Kidney (tissue), 13 donors: ENCODE measurements at regions not wholly inside any gene's neighbourhood (a gene's known extent, or its start where the extent isn't known, plus 50 kb on each side); places are given as distances from the start of the nearest gene placed in this dataset.
"Not testable (repeated sequence)": the region's sequence is repeated elsewhere in the genome, so short reads cannot be mapped to it uniquely, and the experiment has no call there.

Experiments used
- DNase-seq, 5 donors: peaks; one replicate each; pipeline ENCODE4 v3.0.0-alpha.2; 2013 to 2020
- FAIRE-seq: peaks from 2 replicates; lab custom pipeline; 2012; peaks lifted over from hg19 to GRCh38; lab: Jason Lieb, UNC
- H3K27ac ChIP-seq, 2 donors: one replicate each; pipeline ENCODE4 v1.7.0; 2013; ENCODE audit warnings: low read depth in 2 of 2, low read length in 2 of 2, inconsistent platforms in 1 of 2
- H3K27me3 ChIP-seq: one replicate; pipeline ENCODE4 v1.7.1; 2013; ENCODE audit warnings: low read length, inconsistent platforms; ENCODE audit not compliant: control insufficient read depth, insufficient read depth
- H3K36me3 ChIP-seq, 3 donors: one replicate each; pipeline versions ENCODE4 v1.7.0 to v1.7.1; 2013; ENCODE audit warnings: low read length in 3 of 3, control low read depth in 1 of 3, inconsistent platforms in 1 of 3; ENCODE audit not compliant: insufficient read depth in 3 of 3, control insufficient read depth in 2 of 3
- H3K4me1 ChIP-seq, 3 donors: one replicate each; pipeline versions ENCODE4 v1.7.0 to v1.7.1; 2013; ENCODE audit warnings: low read length in 3 of 3, inconsistent platforms in 1 of 3, low read depth in 1 of 3; ENCODE audit not compliant: control insufficient read depth in 2 of 3, insufficient read depth in 2 of 3
- H3K4me3 ChIP-seq, 3 donors: one replicate each; pipeline versions ENCODE4 v1.7.0 to v1.8.1; 2013; ENCODE audit warnings: low read length in 3 of 3, control low read depth in 1 of 3, inconsistent platforms in 1 of 3
- H3K9ac ChIP-seq, 3 donors: one replicate each; pipeline versions ENCODE4 v1.7.0 to v1.7.1; 2013; ENCODE audit warnings: low read length in 3 of 3, control low read depth in 1 of 3, inconsistent platforms in 1 of 3
- H3K9me3 ChIP-seq, 3 donors: one replicate each; pipeline versions ENCODE4 v1.7.0 to v1.7.1; 2013; ENCODE audit warnings: low read length in 3 of 3, control low read depth in 1 of 3, inconsistent platforms in 1 of 3; ENCODE audit not compliant: control insufficient read depth in 2 of 3, insufficient read depth in 1 of 3
- intact Hi-C: fragments of 100-400 bp; cut with DNase I; formaldehyde crosslinking; loops from one replicate; pipeline ENCODE4 v1.11.1; 2022
- TF ChIP-seq, protein P1 (sequence below): IDR thresholded peaks from 3 replicates; pipeline ENCODE4 v1.5.1; 2012; ENCODE audit warnings: mild to moderate bottlenecking, moderate library complexity, borderline replicate concordance; ENCODE audit not compliant: insufficient read depth; ENCODE audit errors: extremely low read depth
- donor health status: control.
- donor health status: control.
- donor health status: control.
- donor health status: control.
- donor health status: control.
- donor health status: DM: yes; HTN: yes; CAD: no.
- donor health status: Normal renal cell carcinoma (clear cell type).

DNA sequence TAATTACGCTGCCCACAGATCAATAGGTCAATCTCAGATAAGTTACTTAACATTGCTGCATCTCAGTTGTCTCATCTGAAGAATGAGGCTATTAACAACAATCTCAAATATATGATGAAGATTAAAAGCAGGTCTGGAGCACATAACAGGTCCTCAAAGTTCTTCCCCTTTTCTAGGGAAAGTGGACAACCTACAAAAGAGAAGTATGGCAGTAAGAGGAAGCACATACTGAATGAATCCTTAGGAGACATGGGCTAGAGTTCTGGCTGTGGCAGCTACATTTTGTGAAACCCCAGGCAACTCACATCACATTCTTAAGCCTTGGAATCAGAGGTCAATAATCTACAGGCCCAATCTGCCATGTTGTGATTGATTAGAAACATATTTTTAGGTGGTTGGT is 180.6 kb downstream of the PCTP start:
- TF ChIP-seq, protein P1, sequence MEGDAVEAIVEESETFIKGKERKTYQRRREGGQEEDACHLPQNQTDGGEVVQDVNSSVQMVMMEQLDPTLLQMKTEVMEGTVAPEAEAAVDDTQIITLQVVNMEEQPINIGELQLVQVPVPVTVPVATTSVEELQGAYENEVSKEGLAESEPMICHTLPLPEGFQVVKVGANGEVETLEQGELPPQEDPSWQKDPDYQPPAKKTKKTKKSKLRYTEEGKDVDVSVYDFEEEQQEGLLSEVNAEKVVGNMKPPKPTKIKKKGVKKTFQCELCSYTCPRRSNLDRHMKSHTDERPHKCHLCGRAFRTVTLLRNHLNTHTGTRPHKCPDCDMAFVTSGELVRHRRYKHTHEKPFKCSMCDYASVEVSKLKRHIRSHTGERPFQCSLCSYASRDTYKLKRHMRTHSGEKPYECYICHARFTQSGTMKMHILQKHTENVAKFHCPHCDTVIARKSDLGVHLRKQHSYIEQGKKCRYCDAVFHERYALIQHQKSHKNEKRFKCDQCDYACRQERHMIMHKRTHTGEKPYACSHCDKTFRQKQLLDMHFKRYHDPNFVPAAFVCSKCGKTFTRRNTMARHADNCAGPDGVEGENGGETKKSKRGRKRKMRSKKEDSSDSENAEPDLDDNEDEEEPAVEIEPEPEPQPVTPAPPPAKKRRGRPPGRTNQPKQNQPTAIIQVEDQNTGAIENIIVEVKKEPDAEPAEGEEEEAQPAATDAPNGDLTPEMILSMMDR = no peak
- DNase-seq (no peak), FAIRE-seq (no peak)
- intact Hi-C loops = no loop called here
- Histone ChIP-seq H3K36me3 (no peaks in the 10 kb centered on the region), H3K27ac (no peak overlapping the region), H3K9me3 (no peaks in the 10 kb centered on the region), H3K4me3 (no peak overlapping the region), H3K9ac (no peak overlapping the region), H3K4me1 (no peaks in the 10 kb centered on the region), H3K27me3 (no peaks in the 10 kb centered on the region)

DNA sequence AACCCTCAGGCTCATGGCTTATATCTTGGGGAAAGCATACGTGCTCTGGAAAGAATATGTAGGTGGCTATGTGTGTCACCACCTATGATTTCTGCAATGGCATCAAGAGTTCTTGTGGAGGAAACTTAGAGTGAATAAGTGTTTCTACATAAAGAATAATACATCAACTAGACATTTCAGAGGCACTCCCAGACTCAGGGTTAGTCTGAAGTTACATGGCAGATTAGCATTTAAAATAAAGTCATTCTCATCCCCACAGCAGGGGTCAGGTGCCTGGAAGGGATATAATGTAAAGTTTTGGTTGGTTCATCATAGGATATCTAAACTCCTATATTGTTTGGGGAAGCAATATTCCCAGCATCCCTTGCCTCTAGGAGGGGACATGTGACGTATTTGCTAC is 182.1 kb downstream of the PCTP start:
- H3K9me3 ChIP-seq = no peaks in the 10 kb centered on the region
- TF ChIP-seq, protein P1 = no peak
- no peak for DNase-seq
- H3K4me3 ChIP-seq = no peak overlapping the region
- intact Hi-C loops = no loop called here
- H3K27ac ChIP-seq = no peak overlapping the region
- H3K36me3 ChIP-seq = no peaks in the 10 kb centered on the region
- FAIRE-seq = no peak
- no peaks in the 10 kb centered on the region for H3K27me3 ChIP-seq
- H3K4me1 ChIP-seq = no peaks in the 10 kb centered on the region
- H3K9ac ChIP-seq = no peak overlapping the region

DNA sequence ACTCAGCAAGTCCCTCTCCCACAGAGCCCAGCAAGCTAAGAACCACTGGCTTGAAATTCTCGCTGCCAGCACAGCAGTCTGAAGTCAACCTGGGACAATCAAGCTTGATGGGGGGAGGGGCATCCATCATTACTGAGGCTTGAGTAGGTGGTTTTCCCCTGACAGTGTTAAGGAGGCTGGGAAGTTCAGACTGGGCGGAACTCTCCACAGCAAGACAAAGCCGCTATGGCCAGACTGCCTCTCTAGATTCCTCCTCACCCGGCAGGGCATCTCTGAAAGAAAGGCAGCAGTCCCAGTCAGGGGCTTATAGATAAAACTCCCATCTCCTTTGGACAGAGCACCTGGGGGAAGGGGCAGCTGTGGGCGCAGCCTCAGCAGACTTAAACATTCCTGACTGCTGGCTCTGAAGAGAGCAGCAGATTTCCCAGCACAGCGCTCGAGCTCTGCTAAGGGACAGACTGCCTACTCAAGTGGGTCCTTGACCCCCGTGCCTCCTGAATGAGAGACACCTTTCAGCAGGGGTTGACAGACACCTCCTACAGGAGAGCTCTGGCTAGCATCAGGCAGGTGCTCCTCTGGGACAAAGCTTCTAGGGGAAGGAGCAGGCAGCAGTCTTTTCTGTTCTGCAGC is 188.4 kb downstream of the PCTP start:
- H3K9me3 ChIP-seq, H3K36me3 ChIP-seq, H3K4me3 ChIP-seq, DNase-seq, H3K4me1 ChIP-seq, FAIRE-seq, H3K27ac ChIP-seq, intact Hi-C loops, H3K9ac ChIP-seq, H3K27me3 ChIP-seq: not testable (repeated sequence)

DNA sequence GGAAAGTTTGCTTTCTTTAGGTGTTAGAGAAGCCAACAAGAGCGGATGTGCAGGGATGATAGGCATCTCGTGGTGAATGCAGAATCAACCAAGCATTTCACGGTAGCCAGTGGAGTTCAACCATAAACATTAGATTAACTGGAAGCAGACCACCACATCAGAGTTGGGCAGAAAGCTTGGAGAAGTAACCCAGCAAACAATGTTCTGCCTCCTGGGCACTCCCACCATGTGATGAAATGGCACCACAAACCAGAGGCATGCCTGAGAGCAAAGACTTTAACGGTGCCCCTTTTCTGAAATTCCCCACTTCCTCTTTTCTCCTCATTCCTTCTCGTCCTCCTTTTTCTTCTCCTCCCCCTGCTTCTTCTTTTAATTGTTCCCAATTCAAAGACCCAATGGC is 193.5 kb upstream of the ANKFN1 start:
- Histone ChIP-seq H3K4me3 (no peak overlapping the region), H3K36me3 (no peaks in the 10 kb centered on the region), H3K4me1 (no peaks in the 10 kb centered on the region), H3K9ac (no peak overlapping the region), H3K9me3 (no peaks in the 10 kb centered on the region), H3K27ac (no peak overlapping the region), H3K27me3 (no peaks in the 10 kb centered on the region)
- FAIRE-seq (no peak), DNase-seq (no peak)
- TF ChIP-seq, protein P1 = no peak
- intact Hi-C loops = no loop called here
